Astrocyte (in vitro differentiated cells and primary cell): ENCODE measurements at regions not wholly inside any gene's neighbourhood (a gene's known extent, or its start where the extent isn't known, plus 50 kb on each side); places are given as distances from the start of the nearest gene placed in this dataset.

Source experiments
- DNase-seq: peaks from one replicate; pipeline ENCODE4 v3.0.0-alpha.2; 2010; ENCODE audit warnings: low read depth
- FAIRE-seq: peaks from 2 replicates; lab custom pipeline; 2011; peaks lifted over from hg19 to GRCh38; lab: Jason Lieb, UNC
- H2AFZ ChIP-seq: 2 replicates; pipeline ENCODE4 v1.6.0; 2012; ENCODE audit warnings: low read depth, low read length, inconsistent platforms
- H3K27ac ChIP-seq: 2 replicates; pipeline ENCODE4 v1.5.1; 2011; ENCODE audit warnings: low read depth, low read length, inconsistent platforms
- H3K27me3 ChIP-seq: 2 replicates; pipeline ENCODE4 v1.6.0; 2011; ENCODE audit warnings: low read length, inconsistent platforms; ENCODE audit not compliant: insufficient read depth
- H3K36me3 ChIP-seq: 2 replicates; pipeline ENCODE4 v1.5.1; 2011; ENCODE audit warnings: low read length, inconsistent platforms; ENCODE audit not compliant: insufficient read depth
- H3K4me1 ChIP-seq: 2 replicates; pipeline ENCODE4 v1.5.1; 2011; ENCODE audit warnings: low read length, inconsistent platforms; ENCODE audit not compliant: insufficient read depth
- H3K4me2 ChIP-seq: 2 replicates; pipeline ENCODE4 v1.6.0; 2012; ENCODE audit warnings: low read length, inconsistent platforms
- H3K4me3 ChIP-seq: 2 replicates; pipeline ENCODE4 v1.5.1; 2011; ENCODE audit warnings: low read depth, mild to moderate bottlenecking, low read length, inconsistent platforms; ENCODE audit not compliant: insufficient read depth
- H3K79me2 ChIP-seq: 2 replicates; pipeline ENCODE4 v1.6.0; 2012; ENCODE audit warnings: mild to moderate bottlenecking, low read length, inconsistent platforms; ENCODE audit not compliant: insufficient read depth
- H3K9ac ChIP-seq: 2 replicates; pipeline ENCODE4 v1.6.0; 2012; ENCODE audit warnings: mild to moderate bottlenecking, low read length, inconsistent platforms
- H3K9me3 ChIP-seq: 2 replicates; pipeline ENCODE4 v1.5.1; 2012; ENCODE audit warnings: low read depth, mild to moderate bottlenecking, low read length, inconsistent platforms; ENCODE audit not compliant: insufficient read depth
- H4K20me1 ChIP-seq: 2 replicates; pipeline ENCODE4 v1.6.0; 2012; ENCODE audit warnings: low read length, inconsistent platforms; ENCODE audit not compliant: insufficient read depth
- H3K27ac Mint-ChIP-seq: one replicate; pipeline ENCODE4 v1.8.0; 2021; ENCODE audit warnings: mild to moderate bottlenecking, mixed read lengths; ENCODE audit not compliant: unreplicated experiment
- H3K27me3 Mint-ChIP-seq: one replicate; pipeline ENCODE4 v1.8.0; 2021; ENCODE audit warnings: low read depth, mixed read lengths; ENCODE audit not compliant: unreplicated experiment
- H3K36me3 Mint-ChIP-seq: one replicate; pipeline ENCODE4 v1.8.0; 2021; ENCODE audit warnings: low read depth, mixed read lengths; ENCODE audit not compliant: unreplicated experiment
- H3K4me1 Mint-ChIP-seq: one replicate; pipeline ENCODE4 v1.8.0; 2021; ENCODE audit warnings: low read depth, mixed read lengths; ENCODE audit not compliant: unreplicated experiment
- H3K4me3 Mint-ChIP-seq: one replicate; pipeline ENCODE4 v1.8.0; 2021; ENCODE audit warnings: mild to moderate bottlenecking, moderate library complexity, mixed read lengths; ENCODE audit not compliant: unreplicated experiment
- H3K9me3 Mint-ChIP-seq: one replicate; pipeline ENCODE4 v1.8.0; 2021; ENCODE audit warnings: mild to moderate bottlenecking, mixed read lengths; ENCODE audit not compliant: unreplicated experiment
- CTCF ChIP-seq: IDR thresholded peaks from 2 replicates; pipeline ENCODE4 v1.5.1; 2011; ENCODE audit warnings: low read depth, mild to moderate bottlenecking, inconsistent platforms, low read length, moderate library complexity; ENCODE audit not compliant: insufficient read depth
- EZH2 ChIP-seq: IDR thresholded peaks from 2 replicates; pipeline ENCODE4 v1.6.1; 2012; ENCODE audit warnings: mild to moderate bottlenecking, low read length, inconsistent platforms; ENCODE audit not compliant: insufficient read depth

DNA sequence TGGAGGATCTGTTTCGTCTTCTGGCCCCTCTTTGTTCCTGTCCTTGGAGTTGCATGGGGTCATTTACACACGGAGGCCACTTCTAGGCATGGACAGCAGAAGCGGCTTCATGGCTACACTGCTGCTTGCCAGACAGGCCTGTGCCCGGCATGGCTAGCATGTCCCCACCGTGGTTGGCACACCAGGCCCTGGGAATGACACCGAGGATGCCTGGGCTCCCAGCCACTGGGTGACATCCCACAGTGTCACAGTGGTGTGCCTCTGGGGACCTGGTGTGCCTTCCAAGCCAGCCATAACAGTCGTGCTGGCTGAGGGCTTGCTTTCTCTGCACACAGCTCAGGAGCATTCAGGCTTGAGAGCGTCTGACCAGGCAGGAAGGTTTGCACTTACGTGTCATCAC is 910.1 kb downstream of the TBC1D22A start:
- no peaks in the 10 kb centered on the region for H3K79me2 ChIP-seq
- H3K36me3 Mint-ChIP-seq, result no peaks in the 10 kb centered on the region

DNA sequence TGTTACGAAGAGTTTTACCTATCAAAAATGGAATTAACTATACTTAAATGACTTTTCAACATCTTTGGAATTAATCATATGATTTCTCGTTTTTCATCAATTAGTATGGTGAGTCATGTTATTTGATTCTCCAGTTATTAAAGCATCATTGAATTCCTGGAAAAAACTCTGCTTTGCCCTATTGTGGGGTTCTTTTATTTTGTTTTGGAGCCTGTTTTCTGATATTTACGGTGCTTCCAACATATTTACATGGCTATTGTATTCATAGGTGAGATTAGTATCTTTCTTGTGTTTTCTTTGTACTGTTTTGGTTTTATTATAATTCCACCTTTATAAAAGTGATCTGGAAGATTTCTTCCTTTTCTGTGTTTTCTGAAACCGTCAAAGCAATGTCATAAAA is 902.7 kb downstream of the TBC1D22A start:
- H3K9me3 ChIP-seq, result peaks cover 13% of the 10 kb centered on the region
- H2AFZ ChIP-seq, result no peak overlapping the region
- FAIRE-seq, result no peak

More for the DNA sequence above, 910.1 kb downstream of the TBC1D22A start:
- Histone ChIP-seq H3K4me2 (no peak overlapping the region), H3K4me3 (no peak overlapping the region), H3K9me3 (peaks cover 10% of the 10 kb centered on the region), H3K27ac (no peak overlapping the region), H3K9ac (no peak overlapping the region), H3K27me3 (no peaks in the 10 kb centered on the region), H3K4me1 (no peaks in the 10 kb centered on the region), H4K20me1 (no peaks in the 10 kb centered on the region), H3K36me3 (no peaks in the 10 kb centered on the region), H2AFZ (no peak overlapping the region)
- no peak for FAIRE-seq
- Mint-ChIP-seq H3K4me3 (no peak overlapping the region), H3K9me3 (peaks cover 12% of the 10 kb centered on the region), H3K4me1 (no peaks in the 10 kb centered on the region), H3K27me3 (peaks cover 11% of the 10 kb centered on the region), H3K27ac (no peak overlapping the region)
- DNase-seq, result no peak
- TF ChIP-seq CTCF (no peak), EZH2 (no peak)

More for the DNA sequence above, 902.7 kb downstream of the TBC1D22A start:
- Histone ChIP-seq H3K4me2 (no peak overlapping the region), H3K36me3 (no peaks in the 10 kb centered on the region), H3K79me2 (no peaks in the 10 kb centered on the region), H3K27me3 (no peaks in the 10 kb centered on the region), H3K9ac (no peak overlapping the region), H3K4me3 (no peak overlapping the region), H3K4me1 (no peaks in the 10 kb centered on the region), H4K20me1 (no peaks in the 10 kb centered on the region), H3K27ac (no peak overlapping the region)
- TF ChIP-seq EZH2 (no peak), CTCF (no peak)
- H3K4me3 Mint-ChIP-seq, result no peak overlapping the region
- no peak for DNase-seq
- H3K36me3 Mint-ChIP-seq, result no peaks in the 10 kb centered on the region
- peaks cover 11% of the 10 kb centered on the region for H3K9me3 Mint-ChIP-seq
- peaks cover 11% of the 10 kb centered on the region for H3K27me3 Mint-ChIP-seq
- H3K27ac Mint-ChIP-seq, result no peak overlapping the region
- H3K4me1 Mint-ChIP-seq, result no peaks in the 10 kb centered on the region
